ENCODE measurements at regions not wholly inside any gene's neighbourhood (a gene's known extent, or its start where the extent isn't known, plus 50 kb on each side); places are given as distances from the start of the nearest gene placed in this dataset.

DNA sequence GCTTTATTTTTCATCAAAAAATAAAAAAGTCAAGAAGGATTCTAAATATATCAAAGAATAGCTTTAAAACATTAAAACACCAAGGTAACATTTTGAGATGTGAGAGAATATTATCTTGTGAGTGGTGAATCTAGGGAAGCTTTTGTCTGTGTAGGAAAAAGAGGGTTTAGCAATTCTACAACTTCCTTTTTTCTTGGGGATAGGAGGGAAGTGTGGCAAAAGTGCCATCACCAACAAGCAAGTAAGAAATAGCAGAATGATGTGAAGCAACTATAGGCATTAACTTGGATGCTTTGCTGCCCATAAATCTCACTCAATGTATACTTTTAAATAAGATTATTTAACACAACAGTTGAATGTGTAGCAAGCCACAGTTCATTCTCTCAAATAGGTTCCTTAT is 57.8 kb upstream of the SUCLG2 start:
- DNase-seq (ENCODE audit: low read depth in 2 of 2): no peak
- H3K27ac ChIP-seq (ENCODE audit: insufficient read depth, low read length): no peak overlapping the region
- no peak overlapping the region for H3K4me2 ChIP-seq (ENCODE audit: extremely low read depth, insufficient read depth, low read length)
- no peaks in the 10 kb centered on the region for H3K79me2 ChIP-seq (ENCODE audit: control insufficient read depth, insufficient read depth, low read length)
- TF ChIP-seq EZH2 (IDR thresholded peaks at IDR 0.05; ENCODE audit: low read length, missing control alignments): no peak
- TF ChIP-seq, protein P1, sequence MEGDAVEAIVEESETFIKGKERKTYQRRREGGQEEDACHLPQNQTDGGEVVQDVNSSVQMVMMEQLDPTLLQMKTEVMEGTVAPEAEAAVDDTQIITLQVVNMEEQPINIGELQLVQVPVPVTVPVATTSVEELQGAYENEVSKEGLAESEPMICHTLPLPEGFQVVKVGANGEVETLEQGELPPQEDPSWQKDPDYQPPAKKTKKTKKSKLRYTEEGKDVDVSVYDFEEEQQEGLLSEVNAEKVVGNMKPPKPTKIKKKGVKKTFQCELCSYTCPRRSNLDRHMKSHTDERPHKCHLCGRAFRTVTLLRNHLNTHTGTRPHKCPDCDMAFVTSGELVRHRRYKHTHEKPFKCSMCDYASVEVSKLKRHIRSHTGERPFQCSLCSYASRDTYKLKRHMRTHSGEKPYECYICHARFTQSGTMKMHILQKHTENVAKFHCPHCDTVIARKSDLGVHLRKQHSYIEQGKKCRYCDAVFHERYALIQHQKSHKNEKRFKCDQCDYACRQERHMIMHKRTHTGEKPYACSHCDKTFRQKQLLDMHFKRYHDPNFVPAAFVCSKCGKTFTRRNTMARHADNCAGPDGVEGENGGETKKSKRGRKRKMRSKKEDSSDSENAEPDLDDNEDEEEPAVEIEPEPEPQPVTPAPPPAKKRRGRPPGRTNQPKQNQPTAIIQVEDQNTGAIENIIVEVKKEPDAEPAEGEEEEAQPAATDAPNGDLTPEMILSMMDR (conservative IDR thresholded peaks at IDR 0.05 in 1 of 2, IDR thresholded peaks at IDR 0.05 in 1 of 2; ENCODE audit: low read depth in 1 of 2, low read length in 2 of 2): no peak
- no peak overlapping the region for H2AFZ ChIP-seq (ENCODE audit: low read length)
- no peaks in the 10 kb centered on the region for H3K4me1 ChIP-seq (ENCODE audit: control insufficient read depth, extremely low read depth, insufficient read depth, low read length)
- no peaks in the 10 kb centered on the region for H3K9me3 ChIP-seq (ENCODE audit: control insufficient read depth, insufficient read depth, low read depth, low read length)
- H3K9ac ChIP-seq (ENCODE audit: insufficient read depth, low read length): no peak overlapping the region
- no peak overlapping the region for H3K4me3 ChIP-seq (replicated peaks in 1 of 4; ENCODE audit: control extremely low read depth in 1 of 4, insufficient read depth in 1 of 4, low read depth in 3 of 4, low read length in 4 of 4)
- no peaks in the 10 kb centered on the region for H4K20me1 ChIP-seq (ENCODE audit: control insufficient read depth, extremely low read depth, insufficient read depth, low read length)
- H3K36me3 ChIP-seq (ENCODE audit: control insufficient read depth, insufficient read depth, low read length): no peaks in the 10 kb centered on the region
- no peaks in the 10 kb centered on the region for H3K27me3 ChIP-seq (ENCODE audit: control insufficient read depth, insufficient read depth, low read length)

DNA sequence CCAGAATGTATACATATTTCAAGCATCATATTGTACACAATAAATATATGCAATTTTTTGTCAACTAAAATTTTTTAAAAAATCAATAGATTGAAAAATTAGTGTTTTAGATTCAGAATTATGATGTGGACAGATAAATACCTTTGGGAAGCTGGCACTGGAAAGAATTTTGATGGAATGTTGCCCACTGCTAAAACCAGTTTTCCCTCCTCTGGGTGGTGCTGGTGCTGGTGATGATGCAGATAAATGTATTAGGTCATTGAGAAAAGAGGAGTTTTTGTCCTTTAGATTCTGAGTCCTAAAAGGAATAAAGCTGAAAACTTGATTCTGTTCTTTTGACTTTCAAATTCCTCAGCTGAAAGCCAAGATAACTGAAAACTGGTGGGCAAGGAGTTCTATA is 56.0 kb upstream of the SUCLG2 start:
- no peak overlapping the region for H3K9ac ChIP-seq (ENCODE audit: insufficient read depth, low read length)
- no peak overlapping the region for H3K27ac ChIP-seq (ENCODE audit: insufficient read depth, low read length)
- H3K79me2 ChIP-seq (ENCODE audit: control insufficient read depth, insufficient read depth, low read length): no peaks in the 10 kb centered on the region
- DNase-seq (ENCODE audit: low read depth in 2 of 2): no peak
- H3K4me3 ChIP-seq (replicated peaks in 1 of 4; ENCODE audit: control extremely low read depth in 1 of 4, insufficient read depth in 1 of 4, low read depth in 3 of 4, low read length in 4 of 4): no peak overlapping the region
- H3K4me2 ChIP-seq (ENCODE audit: extremely low read depth, insufficient read depth, low read length): no peak overlapping the region
- no peaks in the 10 kb centered on the region for H3K9me3 ChIP-seq (ENCODE audit: control insufficient read depth, insufficient read depth, low read depth, low read length)
- no peaks in the 10 kb centered on the region for H4K20me1 ChIP-seq (ENCODE audit: control insufficient read depth, extremely low read depth, insufficient read depth, low read length)
- H3K4me1 ChIP-seq (ENCODE audit: control insufficient read depth, extremely low read depth, insufficient read depth, low read length): no peaks in the 10 kb centered on the region
- no peaks in the 10 kb centered on the region for H3K36me3 ChIP-seq (ENCODE audit: control insufficient read depth, insufficient read depth, low read length)
- TF ChIP-seq, protein P1 (conservative IDR thresholded peaks at IDR 0.05 in 1 of 2, IDR thresholded peaks at IDR 0.05 in 1 of 2; ENCODE audit: low read depth in 1 of 2, low read length in 2 of 2): no peak
- TF ChIP-seq EZH2 (IDR thresholded peaks at IDR 0.05; ENCODE audit: low read length, missing control alignments): no peak
- no peak overlapping the region for H2AFZ ChIP-seq (ENCODE audit: low read length)
- H3K27me3 ChIP-seq (ENCODE audit: control insufficient read depth, insufficient read depth, low read length): no peaks in the 10 kb centered on the region

DNA sequence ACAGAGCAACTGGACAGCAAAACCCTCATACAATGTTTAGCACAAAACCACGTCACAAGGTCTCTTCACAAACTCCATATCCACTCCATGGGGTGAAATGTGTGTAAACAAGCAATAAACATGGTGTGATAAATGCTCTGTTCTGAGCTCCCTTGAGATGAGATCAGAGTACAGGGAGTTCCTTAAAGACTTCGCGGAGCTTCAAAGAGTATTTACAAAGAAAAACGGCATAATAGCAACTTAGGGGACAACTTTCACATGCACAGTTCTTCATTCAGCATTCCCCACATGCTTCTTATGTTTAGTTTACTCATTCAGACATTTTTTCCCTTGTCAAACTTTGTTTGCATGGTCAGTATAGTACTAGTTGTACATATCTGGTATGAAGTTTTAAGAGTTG is 52.5 kb upstream of the SUCLG2 start:
- H3K36me3 ChIP-seq (ENCODE audit: control insufficient read depth, insufficient read depth, low read length): no peaks in the 10 kb centered on the region
- H3K9ac ChIP-seq (ENCODE audit: insufficient read depth, low read length): no peak overlapping the region
- H3K4me1 ChIP-seq (ENCODE audit: control insufficient read depth, extremely low read depth, insufficient read depth, low read length): no peaks in the 10 kb centered on the region
- no peak overlapping the region for H2AFZ ChIP-seq (ENCODE audit: low read length)
- no peak overlapping the region for H3K4me2 ChIP-seq (ENCODE audit: extremely low read depth, insufficient read depth, low read length)
- no peaks in the 10 kb centered on the region for H3K27me3 ChIP-seq (ENCODE audit: control insufficient read depth, insufficient read depth, low read length)
- H4K20me1 ChIP-seq (ENCODE audit: control insufficient read depth, extremely low read depth, insufficient read depth, low read length): no peaks in the 10 kb centered on the region
- no peaks in the 10 kb centered on the region for H3K79me2 ChIP-seq (ENCODE audit: control insufficient read depth, insufficient read depth, low read length)
- no peak overlapping the region for H3K27ac ChIP-seq (ENCODE audit: insufficient read depth, low read length)
- no peak for TF ChIP-seq EZH2 (IDR thresholded peaks at IDR 0.05; ENCODE audit: low read length, missing control alignments)
- TF ChIP-seq, protein P1 (conservative IDR thresholded peaks at IDR 0.05 in 1 of 2, IDR thresholded peaks at IDR 0.05 in 1 of 2; ENCODE audit: low read depth in 1 of 2, low read length in 2 of 2): no peak
- peak in 1 of 2 donors; percentile 17 for DNase-seq (ENCODE audit: low read depth in 2 of 2)
- H3K4me3 ChIP-seq (replicated peaks in 1 of 4; ENCODE audit: control extremely low read depth in 1 of 4, insufficient read depth in 1 of 4, low read depth in 3 of 4, low read length in 4 of 4): no peak overlapping the region
- H3K9me3 ChIP-seq (ENCODE audit: control insufficient read depth, insufficient read depth, low read depth, low read length): no peaks in the 10 kb centered on the region
